ENCODE measurements at regions not wholly inside any gene's neighbourhood (a gene's known extent, or its start where the extent isn't known, plus 50 kb on each side); places are given as distances from the start of the nearest gene placed in this dataset.

- no peak for TF ChIP-seq CTCF (IDR thresholded peaks at IDR 0.05; ENCODE audit: low read depth, low read length)
- no peak for TF ChIP-seq EZH2phosphoT487 (IDR thresholded peaks at IDR 0.05; ENCODE audit: low read depth)
These were observed 778.1 kb upstream of the SOX11 start for GRCh38 chr2:4914036-4914435.

Data from OCI-LY3 (cell line).